HS-5 (cell line): ENCODE measurements at regions not wholly inside any gene's neighbourhood (a gene's known extent, or its start where the extent isn't known, plus 50 kb on each side); places are given as distances from the start of the nearest gene placed in this dataset.

Experiments used
- DNase-seq: peaks from one replicate; pipeline ENCODE4 v3.0.0-alpha.2; 2012; ENCODE audit warnings: low read depth

DNA sequence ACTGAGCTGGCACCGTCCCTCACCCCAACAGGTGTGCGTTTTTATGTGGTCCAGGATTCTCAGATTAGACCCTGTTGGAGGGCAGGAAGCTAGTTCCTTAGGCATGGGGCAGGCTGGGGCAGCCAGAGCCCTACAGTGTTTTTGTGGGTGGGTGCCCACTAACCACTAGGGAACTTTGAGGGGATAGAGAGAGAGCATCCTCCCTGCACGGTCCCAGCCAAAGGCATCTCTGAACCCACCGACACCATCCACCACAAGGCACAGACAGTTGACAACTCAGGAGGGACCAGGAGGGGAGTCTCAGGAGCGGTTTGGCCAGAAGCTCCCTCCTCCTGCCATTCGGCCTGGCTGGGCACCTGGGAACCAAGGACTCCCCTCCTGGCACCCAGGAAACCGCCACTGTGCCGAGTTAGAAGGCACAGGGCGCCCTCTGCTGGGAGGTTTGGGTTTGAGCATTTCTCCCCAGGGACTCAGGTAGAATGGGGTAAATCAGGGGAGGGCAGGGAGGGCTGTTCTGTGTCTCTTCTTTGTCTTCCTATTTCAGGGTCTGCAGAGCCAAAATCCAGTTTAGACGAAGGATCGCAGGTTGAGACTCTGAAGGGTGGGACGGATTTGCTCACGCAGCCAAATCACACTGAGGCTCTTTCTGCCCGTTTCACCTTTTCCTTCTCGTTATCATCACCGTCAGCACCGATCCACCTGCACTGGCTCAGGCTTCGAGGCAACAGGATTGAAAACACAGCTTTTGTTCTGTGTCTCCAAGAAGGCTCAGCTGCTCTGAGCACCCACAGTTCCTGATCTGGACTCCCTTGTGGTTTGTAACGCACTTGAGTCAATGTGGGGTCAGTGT is 84.8 kb upstream of the COL13A1 start:
- no peak for DNase-seq

DNA sequence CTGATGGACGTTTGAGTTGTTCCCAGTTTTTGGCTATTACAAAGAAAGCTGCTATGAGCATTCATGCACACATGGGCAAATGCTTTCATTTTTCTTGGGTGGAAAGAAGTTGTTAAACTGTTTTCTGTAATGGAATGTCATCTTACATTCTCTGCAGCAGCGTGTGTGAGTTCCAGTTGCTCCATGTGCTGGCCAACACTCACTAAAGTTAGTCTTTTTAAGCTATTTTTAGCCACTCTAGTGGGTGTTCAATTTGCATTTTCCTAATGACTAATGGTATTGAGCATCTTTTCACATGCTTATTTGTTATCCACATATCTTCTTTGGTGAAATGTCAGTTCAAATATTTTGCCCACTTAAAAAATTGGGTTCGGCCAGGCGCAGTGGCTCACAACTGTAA is 82.8 kb upstream of the COL13A1 start:
- no peak for DNase-seq

DNA sequence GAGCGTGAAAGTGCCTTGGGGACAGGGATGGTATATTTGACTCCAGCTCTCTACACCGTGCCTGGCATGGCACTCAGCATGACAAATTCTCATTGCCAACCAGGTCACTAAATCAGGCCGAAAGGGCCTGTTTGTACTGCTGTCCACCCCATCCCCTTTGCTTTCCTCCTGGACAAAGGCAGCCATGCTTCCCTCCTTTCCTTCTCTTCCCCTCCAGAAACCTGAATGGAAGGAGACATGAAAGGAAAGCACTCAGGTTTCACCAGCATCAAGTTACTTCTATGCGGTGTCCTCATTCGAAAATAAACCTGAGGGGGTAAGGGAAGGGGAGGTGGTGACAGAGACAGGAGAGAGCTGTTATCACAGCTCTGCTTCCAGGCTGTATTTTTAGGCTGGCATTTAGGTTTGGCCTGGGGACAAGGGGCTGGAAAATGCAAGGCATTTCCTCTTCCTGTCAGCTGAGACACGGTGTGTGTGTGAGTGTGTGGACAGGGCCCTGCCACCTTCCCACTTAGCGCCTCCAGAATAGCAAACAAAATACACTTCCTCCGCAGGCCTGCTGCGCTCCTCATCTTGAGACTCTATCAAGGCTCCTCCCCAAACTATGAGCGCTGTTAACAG is 79.9 kb upstream of the COL13A1 start:
- DNase-seq, result no peak

DNA sequence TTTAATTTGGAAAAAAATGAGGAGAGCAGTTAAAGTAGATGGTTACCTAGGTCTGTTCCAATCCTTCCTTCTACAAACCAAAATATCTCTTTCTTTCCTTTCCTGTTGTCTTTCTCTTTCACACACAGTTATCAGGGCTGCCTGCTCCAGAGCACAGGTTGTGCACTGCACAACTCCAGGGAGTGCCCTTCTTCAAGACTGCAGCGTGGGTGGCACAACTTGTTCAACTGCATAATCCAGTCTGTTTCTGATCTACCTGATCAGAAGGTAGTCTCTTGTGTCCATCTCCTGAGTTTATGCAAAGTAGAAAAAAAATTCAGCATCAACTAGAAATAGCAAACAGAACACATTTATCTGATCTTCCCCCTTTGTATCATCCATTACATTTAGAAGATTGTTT is 78.1 kb upstream of the COL13A1 start:
- no peak for DNase-seq

DNA sequence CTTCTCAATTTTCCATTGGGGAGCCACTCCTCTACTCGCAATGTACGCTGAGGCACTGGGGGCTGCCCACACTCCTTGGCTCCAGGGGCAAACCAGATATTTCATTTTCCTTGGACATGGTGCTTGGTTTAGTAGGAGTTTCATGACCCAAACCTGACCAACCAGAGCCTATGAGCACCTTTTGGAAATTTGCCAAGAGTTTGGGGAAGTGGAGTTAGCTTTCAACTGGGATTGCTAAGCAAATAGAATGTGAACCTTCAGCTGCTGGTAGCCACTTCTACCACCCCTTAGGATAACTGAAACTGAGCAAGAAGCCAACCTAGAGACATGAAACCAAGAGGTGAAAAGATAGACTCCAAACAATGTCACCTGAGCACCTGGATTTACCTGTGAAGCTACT is 74.9 kb upstream of the COL13A1 start:
- no peak for DNase-seq

DNA sequence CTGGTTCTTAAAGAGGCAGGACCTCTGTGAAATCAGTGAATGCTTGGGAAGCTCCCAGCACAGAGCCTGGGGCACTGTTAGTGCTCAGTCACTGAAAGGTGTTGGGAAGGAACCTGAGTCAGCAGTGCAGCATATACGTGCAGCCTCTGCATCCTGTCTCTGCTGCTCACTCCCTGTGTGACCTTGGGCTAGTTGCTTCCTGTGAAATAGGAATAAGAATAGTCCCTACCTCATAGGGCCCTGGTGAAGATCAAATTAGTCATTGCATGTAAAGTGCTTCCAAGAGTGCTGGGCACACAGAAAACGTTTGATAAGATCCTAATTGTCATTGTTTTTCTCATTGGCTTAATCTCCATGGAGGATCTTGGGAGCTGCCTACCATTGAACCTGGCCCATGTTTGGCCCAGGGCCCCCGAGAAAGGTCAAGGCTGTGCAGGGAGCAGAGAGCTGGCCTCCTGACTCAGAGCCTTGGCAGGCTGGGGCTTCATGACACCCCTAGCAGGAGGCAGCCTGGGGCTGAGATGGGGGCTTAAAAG is 73.3 kb upstream of the COL13A1 start:
- peak; percentile 38 for DNase-seq

DNA sequence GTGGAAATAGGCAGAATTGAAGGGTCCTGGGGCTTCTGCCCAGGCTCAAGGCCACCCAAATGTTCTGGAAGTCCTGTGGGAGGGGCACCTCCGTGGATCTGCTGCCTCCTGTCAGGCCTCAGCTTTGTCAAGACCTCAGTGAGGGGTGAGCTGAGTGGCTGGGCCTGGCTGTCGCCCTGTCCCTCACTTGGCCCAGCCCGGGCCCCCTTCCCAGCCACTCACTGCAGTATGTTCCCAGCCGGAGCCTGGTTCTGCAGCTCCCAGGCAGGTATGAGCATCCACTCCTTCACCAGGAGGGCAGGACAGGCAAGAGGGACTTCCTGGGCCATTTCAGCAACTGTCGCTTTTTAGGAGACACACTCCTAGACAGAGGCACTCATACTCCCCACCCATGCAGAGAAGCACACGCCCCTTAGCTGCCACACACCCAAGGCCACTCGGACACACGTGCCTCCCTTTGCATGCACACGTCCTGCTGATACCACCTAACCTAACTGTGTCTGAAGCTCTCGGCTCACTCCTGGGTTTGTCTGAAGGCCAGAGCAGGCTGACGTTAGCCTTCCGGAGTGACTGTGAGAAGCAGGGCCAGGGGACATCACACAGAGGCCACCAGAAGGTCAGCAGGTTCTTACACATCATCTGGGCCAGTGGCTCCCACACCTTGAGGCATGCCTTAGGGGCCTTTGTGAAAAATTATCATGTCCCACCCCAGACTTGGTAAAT is 72.2 kb upstream of the COL13A1 start:
- DNase-seq, result no peak

DNA sequence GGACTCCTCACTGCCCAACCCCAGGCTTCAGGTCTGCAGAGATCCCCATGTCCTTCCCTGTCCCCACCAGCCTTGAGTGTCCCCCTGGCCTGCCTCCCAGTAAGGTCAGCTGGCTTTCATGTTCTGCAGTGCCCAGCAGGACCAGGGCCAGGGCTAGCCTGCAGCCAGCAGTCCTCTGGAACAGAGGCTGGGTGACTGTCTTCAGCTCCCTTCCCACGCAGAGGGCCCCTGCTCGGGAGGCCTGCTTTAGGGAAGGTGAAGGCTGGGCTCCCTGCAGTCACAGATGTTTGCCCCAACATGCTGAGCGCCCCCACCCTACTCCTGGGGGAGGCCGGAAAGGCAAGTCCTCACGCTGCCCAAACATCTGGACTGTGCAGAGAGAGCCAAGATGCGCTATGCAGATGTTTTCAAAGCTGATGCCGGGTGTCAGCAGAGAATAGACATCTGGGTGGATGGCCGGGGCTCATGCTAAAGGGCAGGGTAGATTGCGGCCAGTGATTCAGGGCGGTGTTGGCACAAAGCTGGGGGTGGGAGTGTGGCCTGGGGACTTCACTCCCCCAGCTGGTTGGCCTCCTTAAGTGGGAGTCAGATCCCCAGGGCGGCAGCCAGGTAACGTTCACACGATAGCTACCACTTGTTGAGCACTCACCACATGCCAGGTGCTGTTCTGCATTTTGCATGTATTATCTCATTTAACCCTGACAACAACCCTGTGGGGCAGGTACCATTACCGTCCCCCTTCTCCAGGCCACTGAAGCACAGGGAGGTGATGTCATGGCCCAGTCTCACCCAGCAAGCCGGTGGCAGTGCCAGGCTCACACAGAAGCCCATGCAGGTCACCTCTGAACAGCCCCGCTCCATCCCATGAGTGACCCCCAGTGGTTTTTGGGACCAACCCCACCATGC is 71.2 kb upstream of the COL13A1 start:
- DNase-seq, result no peak

DNA sequence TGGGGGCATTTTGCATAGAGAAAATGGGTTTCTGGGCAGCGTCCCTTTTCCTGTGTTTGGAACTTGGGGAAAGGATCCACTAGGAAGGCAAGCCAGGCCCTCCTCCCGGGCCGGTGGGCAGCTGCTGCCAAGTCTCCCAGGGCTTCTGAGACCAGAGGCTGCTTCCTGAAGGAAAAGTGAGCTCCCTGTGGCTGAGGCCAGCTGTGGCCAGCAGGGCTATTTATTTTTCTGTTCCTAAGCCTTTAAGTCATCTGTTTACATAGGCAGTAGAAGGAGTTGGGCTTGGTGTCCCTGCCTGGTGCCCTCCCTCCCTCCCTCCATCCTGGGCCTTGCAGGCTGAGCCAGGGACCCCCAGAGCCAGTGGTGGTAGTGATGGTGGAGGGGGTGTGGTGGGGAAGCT is 70.5 kb upstream of the COL13A1 start:
- no peak for DNase-seq

DNA sequence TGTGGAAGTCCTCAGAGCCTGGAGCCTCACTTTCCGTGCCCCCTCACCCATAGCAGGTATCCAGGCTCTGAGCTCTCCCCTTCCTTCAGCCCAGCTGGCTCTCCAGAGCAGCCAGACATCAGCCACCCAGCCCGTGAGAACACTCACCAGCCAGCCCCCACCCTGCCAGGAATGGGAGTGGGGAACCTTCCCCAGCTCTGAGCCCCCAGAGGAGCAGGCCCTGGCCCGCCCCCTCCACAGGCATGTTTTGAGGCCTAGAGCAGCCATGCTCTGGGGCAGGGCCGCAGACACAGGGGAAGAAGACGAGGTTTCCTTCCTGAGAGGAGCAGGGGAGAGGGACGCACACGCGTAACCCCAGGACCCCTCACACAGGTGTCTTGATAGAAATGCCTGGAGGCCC is 70.0 kb upstream of the COL13A1 start:
- DNase-seq, result no peak

DNA sequence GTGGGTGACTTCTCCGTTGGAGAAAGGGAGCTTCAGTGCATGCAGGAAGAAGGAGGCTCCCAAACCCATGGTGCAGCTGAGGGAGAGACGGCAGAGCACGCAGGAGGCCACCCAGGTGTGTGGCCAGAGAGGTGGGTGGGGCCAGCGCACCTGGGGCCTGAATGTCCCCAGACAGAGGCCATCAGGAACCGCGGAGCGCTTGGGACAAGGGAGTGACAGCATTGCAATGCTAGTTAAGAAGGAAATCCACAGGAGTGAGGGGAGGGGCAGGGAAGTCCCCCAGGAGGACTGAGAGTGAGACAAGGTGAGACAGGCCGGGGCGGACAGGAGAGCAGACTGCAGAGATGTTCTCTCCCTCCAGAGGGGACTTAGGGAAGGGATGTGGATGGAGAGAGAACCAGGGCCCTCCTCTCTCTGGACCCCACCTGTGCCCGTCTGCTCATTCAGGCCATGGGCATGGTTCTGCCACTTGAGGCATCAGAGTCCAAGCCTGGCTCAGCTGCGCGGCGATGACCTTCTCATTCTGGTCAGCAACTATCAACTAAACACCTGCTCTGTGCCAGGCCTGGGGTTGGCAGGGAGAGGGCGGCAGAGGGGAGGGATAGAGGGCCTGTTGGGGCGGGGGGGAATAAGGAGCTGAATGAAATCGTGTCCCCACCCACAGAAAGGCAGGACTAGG is 69.4 kb upstream of the COL13A1 start:
- no peak for DNase-seq

DNA sequence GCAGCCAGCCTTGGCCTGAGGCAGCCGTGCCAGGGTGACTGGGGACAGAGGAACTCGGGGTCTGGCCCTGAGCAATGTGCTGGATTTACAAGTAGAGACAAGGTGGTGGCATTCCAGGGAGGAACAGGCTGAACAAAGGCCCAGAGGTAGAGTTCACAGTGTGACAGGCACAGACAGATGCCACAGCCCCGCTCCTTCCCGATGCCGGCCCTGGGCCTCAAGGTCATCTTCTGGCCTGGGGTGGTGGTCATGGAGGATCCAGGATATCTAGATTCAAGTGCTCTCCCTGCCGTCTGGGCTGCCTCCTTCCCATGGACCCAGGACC is 68.9 kb upstream of the COL13A1 start:
- no peak for DNase-seq

DNA sequence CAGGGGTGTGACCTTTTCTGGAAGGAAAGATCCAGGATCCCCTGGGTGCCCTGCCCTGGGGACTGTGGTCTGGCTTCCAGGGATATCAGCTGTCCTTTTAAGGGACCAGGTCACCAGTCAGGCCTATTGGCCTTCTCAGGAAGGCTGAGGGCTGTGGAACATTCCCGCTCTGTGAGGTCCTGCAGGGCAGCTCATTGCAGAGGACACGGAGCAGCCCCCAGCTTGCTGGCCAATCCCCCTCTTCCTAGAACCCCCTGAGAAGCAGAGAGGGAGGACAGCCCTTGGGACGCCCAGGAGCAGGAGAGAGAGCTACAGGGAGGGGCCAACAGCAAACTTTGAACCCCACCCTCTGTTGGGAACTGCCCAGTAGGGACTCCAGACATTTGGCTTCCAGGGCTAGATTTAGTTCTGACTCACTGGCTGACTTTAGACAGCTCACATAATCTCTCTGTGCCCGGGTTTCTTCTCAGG is 67.9 kb upstream of the COL13A1 start:
- DNase-seq, result no peak

DNA sequence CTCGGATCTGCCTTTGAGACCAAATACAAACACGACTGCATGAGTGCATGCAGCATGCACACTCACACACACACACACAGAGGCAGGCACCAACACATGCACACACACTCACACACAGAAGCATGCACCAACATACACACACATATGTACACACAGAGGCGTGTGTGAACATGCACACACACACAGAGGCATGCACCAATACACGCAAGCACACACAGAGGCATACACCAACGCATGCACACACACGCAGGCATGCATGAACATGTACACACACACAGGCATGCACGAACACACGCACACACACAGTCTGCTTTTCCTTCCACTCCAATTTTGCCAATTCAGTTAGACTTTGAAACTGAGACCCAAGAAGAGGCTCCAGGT is 67.3 kb upstream of the COL13A1 start:
- no peak for DNase-seq

DNA sequence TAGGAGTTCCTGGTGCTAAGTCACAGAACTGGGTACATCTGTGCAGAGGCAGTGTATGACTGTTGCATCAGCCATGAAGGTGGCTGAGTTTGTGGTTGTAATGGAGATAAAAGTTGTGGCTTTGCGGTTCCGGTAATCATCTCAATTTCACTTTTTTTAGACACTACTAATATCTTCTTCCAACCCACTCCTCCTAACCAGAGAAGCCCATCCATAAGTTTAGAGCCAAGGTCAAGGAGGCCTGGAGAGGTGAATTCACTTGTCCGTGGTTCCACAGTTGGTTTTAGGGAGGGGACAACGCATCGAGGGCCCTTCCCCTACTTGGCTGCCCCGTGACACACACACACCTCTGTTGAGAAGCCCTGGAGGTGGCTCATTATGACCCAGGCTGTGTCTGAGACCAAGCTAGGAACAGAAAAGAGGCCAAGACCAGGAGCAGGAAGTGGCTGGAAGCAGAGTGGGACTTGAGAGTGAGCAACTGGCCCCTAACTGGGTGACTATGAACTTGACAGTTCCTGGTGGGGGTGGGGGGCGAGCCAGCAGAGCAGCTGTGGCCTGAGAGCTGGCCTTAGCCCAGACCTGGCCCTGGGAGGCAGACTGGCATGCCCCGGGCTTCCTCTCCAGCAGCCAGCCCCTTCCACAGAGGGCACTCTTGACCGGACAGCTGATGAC is 66.8 kb upstream of the COL13A1 start:
- DNase-seq, result no peak

DNA sequence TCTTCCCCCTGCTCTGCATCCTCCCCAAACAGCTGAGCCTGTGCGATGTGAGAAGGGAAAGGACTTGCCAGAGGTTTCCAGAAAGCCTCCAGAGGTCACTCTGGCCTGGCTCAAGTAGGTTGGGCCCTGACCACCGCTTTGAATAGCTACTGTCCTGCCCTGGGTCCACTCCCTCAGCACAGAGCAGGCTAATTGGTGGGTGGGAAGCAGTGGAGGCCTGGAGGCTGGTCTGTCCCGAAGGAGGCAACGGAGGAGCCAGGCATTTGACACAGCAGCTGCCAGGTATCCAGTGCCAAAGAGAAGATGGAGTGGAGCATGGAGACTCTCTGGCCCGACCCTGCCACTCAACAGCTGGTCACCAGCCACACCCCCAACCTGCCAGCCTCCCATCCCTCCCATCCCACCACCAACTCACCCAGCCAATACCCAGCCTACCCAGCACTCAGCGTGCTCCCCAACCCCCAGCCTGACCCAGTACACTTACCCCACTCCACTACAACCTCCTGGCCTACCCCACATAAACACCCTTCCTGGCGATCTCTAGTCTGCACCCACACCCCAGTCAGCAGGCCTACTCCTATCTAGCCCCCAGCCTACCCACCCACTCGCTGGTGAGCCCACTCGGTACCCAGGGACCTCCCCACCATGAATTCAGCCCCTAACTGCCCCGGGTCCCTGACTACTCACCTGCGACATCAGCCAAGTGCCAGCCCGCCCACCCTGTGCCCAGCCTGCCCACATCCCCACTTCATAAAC is 64.6 kb upstream of the COL13A1 start:
- no peak for DNase-seq

DNA sequence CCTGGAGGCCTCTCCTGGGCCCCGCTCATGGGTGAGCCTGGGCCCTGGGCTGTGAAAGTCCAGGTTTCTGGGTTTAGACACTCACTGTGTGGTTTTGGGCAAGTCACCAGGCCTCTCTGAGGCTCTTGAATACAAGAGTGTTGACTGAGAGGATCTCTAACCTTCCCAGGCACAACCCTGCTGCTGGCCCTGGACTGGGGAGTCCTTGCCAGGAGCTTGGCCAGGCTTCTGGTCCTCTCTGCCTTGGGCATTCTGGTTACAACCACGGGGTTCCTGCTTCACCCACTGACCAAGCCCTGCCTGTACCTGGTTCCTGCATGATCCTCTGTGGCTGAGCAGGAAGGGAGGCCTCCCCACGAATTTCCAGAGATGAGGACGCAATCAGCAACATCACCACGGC is 63.6 kb upstream of the COL13A1 start:
- no peak for DNase-seq

DNA sequence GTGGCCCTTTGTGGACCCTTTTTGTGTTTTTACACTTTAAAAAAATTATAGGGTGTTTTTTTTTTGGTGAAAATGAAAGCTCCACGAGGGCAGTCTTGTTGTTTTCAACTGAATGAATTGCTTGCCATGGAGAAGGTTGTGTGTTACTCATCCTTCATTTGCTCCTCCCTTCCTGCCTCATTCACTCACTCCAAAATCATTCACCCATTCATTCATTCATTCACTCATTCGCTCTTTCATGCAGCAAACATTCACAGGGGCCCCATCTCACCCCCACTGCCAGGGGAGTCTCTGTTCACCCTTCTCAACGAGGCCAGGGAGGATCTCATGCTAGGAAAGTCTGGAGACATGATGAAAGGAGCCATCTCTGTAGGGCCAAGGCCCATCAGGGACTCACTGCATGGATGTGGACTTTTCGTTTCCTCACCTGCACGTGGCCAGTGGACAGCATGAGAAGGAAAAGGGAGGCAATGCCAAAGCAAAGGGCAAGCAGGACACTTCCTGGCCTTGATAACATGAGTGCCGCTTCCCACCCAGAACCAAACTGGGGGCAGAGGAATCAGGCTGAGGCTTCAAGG is 62.8 kb upstream of the COL13A1 start:
- no peak for DNase-seq

DNA sequence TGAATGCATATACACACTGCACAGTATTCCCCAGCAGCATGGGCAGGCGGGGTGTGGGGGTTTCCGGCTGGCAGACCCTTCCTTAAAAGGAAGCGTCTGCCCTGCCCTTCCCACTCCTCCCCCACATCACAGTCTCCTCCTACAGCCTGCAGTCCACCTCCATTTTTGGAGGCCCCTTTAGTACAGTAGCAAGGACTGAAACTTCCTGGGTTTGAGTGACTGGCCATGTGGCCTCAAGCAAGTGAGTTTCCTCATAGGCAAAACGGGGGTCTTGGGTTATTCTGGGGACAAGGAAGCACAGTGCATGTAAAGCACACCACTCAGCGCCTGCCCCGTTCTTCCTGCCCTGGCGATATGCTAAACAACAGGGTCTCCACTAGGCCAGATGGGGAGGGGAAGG is 62.1 kb upstream of the COL13A1 start:
- DNase-seq, result no peak

DNA sequence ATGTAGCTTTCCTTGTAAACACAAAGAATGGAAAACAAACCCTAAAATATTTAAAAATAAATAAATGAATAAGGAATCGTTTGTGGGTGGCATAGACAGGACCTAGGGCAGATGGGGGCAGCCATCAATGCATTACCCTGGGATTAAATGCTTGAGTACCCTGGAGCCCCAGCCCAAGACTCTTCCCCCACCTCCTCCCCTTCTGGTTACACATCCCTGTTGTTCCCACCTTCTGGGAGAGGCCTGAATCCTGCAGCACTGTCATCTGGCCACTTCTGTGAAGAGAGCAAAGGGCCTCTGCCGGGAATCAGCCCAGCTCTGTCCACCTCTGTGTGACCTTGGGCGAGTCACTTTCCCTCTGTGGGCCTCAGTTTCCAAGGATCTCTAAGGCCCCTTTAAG is 61.6 kb upstream of the COL13A1 start:
- DNase-seq, result no peak
